Ascending aorta (tissue), 2 donors: ENCODE measurements at regions not wholly inside any gene's neighbourhood (a gene's known extent, or its start where the extent isn't known, plus 50 kb on each side); places are given as distances from the start of the nearest gene placed in this dataset.

Experiments used
- DNase-seq, 2 donors: peaks; one replicate each; pipeline ENCODE4 v3.0.0-alpha.2; 2019; ENCODE audit warnings: low spot score in 2 of 2
- H3K27ac ChIP-seq, 2 donors: fragments of 200-600 bp; sonication (generic); one replicate each; pipeline ENCODE4 v1.5.1; 2016 to 2017; ENCODE audit warnings: mild to moderate bottlenecking in 1 of 2
- H3K27me3 ChIP-seq: fragments of 200-600 bp; sonication (generic); one replicate; pipeline ENCODE4 v1.5.1; 2017
- H3K36me3 ChIP-seq, 2 donors: fragments of 200-600 bp; sonication (generic); one replicate each; pipeline ENCODE4 v1.5.1; 2016
- H3K4me1 ChIP-seq, 2 donors: fragments of 200-600 bp; sonication (generic); one replicate each; pipeline ENCODE4 v1.5.1; 2016 to 2017; ENCODE audit warnings: mild to moderate bottlenecking in 1 of 2
- H3K4me3 ChIP-seq, 2 donors: fragments of 200-600 bp; sonication (generic); one replicate each; pipeline ENCODE4 v1.5.1; 2016 to 2017; ENCODE audit warnings: mild to moderate bottlenecking in 1 of 2
- H3K9me3 ChIP-seq, 2 donors: fragments of 200-600 bp; sonication (generic); one replicate each; pipeline ENCODE4 v1.5.1; 2016
- CTCF ChIP-seq, 3 experiments: fragments of 200-600 bp in 2 of 3; fragments of 450-650 bp in 1 of 3; sonication (generic) in 2 of 3; IDR thresholded peaks; one replicate each; pipeline ENCODE4 v1.5.1; 2016 to 2019; ENCODE audit warnings: antibody characterized with exemption in 3 of 3, mild to moderate bottlenecking in 1 of 3, moderate library complexity in 1 of 3
- intact Hi-C: fragments of 100-400 bp; cut with DNase I; formaldehyde crosslinking; loops from one replicate; pipeline ENCODE4 v1.15.1; 2023

DNA sequence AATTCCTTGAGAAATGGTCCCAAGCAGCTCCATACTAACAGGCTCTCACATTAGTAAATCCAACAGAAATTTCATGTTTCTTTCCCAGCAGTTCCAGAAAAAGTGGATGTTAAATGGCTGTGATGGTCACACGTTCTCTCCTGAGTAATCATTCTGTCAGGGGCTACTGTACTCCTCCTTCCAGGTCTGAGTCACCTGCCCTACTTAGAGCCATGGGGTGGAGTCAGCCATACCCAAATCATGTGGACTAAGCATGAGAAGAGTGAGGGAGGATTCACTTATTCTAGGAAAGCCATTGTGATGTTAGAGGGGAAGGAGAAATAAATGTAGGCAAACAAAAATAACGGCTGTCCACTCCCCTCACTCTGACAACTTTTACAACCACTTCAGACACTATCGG is 547.2 kb downstream of the CSNK1G3 start:
- intact Hi-C loops = no loop called here
- Histone ChIP-seq H3K9me3 (no peaks in the 10 kb centered on the region), H3K4me3 (no peak overlapping the region), H3K4me1 (peaks cover 0 to 9% of the 10 kb centered on the region in 2 donors), H3K36me3 (no peaks in the 10 kb centered on the region), H3K27ac (no peak overlapping the region), H3K27me3 (no peaks in the 10 kb centered on the region)
- no peak for DNase-seq
- TF ChIP-seq CTCF (IDR thresholded peaks at IDR 0.05) = no peak

- intact Hi-C loops = no loop called here
- no peak for TF ChIP-seq CTCF (IDR thresholded peaks at IDR 0.05)
Observed at GRCh38 chr5:124057724-124058231, 545.8 kb downstream of the CSNK1G3 start.

GRCh38 chr5:124056991-124057723 is 545.2 kb downstream of the CSNK1G3 start:
- peak overlapping the region; percentile 6 to 18 for H3K4me3 ChIP-seq
- H3K4me1 ChIP-seq = peaks cover 0 to 9% of the 10 kb centered on the region in 2 donors
- no peak overlapping the region for H3K27ac ChIP-seq
- no peaks in the 10 kb centered on the region for H3K9me3 ChIP-seq
- no peak for DNase-seq
- no peaks in the 10 kb centered on the region for H3K27me3 ChIP-seq
- no peak for TF ChIP-seq CTCF (IDR thresholded peaks at IDR 0.05)
- H3K36me3 ChIP-seq = no peaks in the 10 kb centered on the region
- intact Hi-C loops = no loop called here

More at GRCh38 chr5:124057724-124058231, 545.8 kb downstream of the CSNK1G3 start:
- peaks cover 0 to 9% of the 10 kb centered on the region in 2 donors for H3K4me1 ChIP-seq
- no peak for DNase-seq
- H3K9me3 ChIP-seq = no peaks in the 10 kb centered on the region
- H3K36me3 ChIP-seq = no peaks in the 10 kb centered on the region
- peak overlapping the region in 1 of 2 donors; percentile 6 for H3K4me3 ChIP-seq
- H3K27me3 ChIP-seq = no peaks in the 10 kb centered on the region
- no peak overlapping the region for H3K27ac ChIP-seq

DNA sequence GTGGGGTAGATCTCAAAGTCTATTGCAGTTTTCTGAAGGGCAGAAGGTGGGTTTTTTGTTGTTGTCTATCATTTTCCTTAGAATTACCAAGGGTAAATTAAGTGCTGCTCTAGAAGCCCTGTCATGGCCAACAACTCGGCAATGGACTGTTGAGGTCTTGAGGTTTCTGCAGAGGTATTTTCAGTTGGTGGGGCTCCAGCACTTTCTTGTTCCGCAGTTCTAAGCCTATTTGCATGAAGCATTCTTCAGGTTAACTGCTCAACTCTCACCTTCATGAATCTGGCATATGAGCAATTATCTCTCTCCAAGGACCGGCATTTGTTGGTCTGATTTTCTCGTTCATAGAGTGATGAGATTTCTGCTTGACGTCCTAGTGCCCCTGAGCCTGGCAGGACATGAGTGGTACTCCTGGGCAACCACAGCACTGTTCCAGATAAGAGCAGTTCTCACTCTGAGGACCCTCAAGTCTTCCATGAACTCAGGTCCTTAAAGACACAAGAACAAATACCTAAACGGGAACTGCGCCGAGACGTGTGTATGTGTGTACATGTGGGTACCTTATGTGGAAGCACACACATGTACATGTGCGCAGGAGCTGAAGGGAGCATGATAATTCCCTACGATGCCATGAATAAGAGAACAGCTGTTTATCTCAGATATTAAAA is 544.5 kb downstream of the CSNK1G3 start:
- Histone ChIP-seq H3K27me3 (no peaks in the 10 kb centered on the region), H3K27ac (no peak overlapping the region), H3K4me3 (no peak overlapping the region), H3K9me3 (no peaks in the 10 kb centered on the region), H3K4me1 (peaks cover 0 to 7% of the 10 kb centered on the region in 2 donors), H3K36me3 (no peaks in the 10 kb centered on the region)
- no peak for DNase-seq
- intact Hi-C loops = no loop called here
- no peak for TF ChIP-seq CTCF (IDR thresholded peaks at IDR 0.05)

DNA sequence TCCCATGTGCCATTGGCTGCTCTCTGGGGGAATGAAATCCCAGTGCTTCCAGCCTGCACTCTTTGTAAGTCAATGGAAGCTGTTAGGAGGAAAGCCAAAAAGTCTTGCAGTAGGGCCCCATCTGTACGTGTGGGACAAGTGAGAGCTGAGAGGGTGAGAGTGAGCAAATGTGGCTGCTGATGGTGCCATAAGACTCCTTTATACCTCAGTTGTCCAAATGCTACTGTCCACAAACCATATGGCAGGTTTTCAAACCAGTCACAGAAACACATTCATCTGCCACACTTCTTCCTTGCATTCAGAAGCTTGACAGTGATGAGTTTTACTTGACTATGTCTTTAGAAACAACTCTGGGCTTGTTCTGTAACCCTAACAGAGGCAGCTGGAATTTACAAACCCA is 543.8 kb downstream of the CSNK1G3 start:
- Histone ChIP-seq H3K27ac (no peak overlapping the region), H3K36me3 (no peaks in the 10 kb centered on the region), H3K4me3 (no peak overlapping the region), H3K9me3 (no peaks in the 10 kb centered on the region), H3K4me1 (peaks cover 0 to 3% of the 10 kb centered on the region in 2 donors), H3K27me3 (no peaks in the 10 kb centered on the region)
- no peak for DNase-seq
- intact Hi-C loops = no loop called here
- no peak for TF ChIP-seq CTCF (IDR thresholded peaks at IDR 0.05)
